Stimulated activated CD8-positive, alpha-beta memory T cell treated with anti-CD3 and anti-CD28 coated beads, Interleukin-7, amount 100 ng/mL, for 1 hour (primary cell): ENCODE measurements at regions not wholly inside any gene's neighbourhood (a gene's known extent, or its start where the extent isn't known, plus 50 kb on each side); places are given as distances from the start of the nearest gene placed in this dataset.

ENCODE experiments used
- DNase-seq, 2 donors: peaks; one replicate each; pipeline ENCODE4 v3.0.0-alpha.2; 2020; ENCODE audit warnings: low read depth in 2 of 2

DNA sequence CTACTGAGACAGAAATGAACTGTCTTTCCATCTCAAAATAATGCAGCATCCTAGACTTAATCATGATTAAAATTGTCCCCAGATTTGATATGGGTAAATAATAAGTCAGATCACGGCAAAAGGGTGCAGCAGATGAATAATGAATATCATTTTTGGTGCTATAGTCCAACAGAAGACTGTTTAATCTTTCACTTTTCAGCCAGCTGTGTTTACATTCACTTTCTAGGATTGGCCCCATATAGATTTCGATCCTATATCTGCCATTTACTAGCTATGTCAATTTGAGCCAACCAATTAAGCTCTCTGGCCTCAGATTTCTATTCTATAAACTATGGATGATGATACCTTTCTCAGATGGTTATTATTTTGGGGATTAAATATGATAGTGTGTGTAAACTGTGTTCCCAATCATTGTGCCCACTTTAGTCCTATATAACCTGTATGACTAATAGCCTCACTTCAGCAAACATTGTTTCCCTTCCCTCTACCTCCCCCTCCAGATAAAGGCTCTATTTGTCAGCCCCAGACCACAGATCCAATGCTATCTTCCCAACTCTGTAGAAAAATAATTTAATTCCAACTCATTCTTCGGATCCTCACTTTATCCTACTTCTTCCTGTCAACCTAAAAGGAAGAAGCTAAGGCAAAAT, 53.6 kb upstream of the NT5E start:
- no peak for DNase-seq

DNA sequence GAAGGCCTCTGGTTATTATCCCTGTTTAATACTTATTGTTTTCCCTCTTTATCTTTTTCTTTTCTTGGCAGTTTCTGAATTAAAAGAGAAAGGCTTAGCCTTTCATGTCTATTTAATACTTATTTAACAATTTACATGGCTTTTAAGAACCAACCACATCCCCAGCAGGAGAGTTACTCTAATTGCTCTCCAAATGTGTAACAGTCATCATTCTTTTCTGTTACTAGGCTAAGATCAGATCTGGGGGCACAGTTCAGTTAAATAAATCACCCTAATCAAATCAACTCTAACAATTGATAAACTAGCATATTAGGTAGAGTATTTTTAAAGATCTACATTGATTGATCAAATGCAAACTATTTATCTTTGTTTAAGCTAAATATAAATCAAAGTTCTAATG, 54.1 kb upstream of the NT5E start:
- DNase-seq: no peak

DNA sequence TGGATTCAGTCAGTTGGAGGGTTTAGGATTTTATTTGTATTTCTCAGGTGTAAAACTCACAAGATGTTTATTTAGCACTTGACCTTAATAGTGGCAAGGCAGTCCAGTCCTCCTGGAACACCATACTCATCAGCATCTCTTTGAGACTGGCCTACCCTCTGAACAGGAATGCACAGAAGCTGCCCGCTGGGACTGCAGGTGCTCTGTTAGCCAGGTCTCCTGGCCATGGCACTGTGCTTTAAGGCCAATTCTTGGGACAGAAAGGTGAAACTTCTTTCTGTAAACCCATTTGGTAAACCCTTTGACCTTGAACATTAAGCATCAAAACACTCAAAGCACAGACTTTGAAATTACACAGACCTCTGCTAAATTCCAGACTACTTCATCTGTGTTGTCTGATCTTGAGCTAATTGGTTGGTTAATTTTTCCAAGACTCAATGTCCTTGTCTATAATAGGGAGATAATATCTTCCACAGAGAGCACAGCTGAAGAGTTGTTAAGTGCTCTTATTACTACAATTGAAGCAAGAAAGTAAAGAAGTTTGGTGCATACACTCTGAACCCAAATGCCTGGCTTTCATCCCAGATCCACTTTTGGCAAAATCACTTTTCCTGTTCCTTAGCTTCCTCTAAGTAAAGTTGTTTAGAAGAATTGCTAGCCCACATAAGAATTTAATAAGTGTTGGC, 54.9 kb upstream of the NT5E start:
- no peak for DNase-seq

DNA sequence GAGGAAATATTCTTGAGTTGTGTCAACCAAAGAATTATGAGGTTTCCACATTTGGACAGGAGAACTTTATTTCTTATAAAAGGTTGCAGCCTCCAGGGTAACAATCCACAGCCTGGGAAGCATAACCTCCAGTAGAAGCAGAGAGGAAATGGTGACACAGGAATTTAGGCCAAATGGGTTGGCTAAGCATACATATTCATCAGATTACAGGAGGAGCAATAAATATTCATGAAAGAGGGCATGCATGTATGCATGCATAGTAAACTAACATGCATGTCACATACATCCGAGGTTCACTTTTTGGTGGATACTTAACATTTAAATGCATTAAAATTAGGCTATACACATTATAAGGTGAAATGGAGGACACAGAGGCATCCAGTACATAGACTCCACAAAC, 55.7 kb upstream of the NT5E start:
- DNase-seq: no peak

DNA sequence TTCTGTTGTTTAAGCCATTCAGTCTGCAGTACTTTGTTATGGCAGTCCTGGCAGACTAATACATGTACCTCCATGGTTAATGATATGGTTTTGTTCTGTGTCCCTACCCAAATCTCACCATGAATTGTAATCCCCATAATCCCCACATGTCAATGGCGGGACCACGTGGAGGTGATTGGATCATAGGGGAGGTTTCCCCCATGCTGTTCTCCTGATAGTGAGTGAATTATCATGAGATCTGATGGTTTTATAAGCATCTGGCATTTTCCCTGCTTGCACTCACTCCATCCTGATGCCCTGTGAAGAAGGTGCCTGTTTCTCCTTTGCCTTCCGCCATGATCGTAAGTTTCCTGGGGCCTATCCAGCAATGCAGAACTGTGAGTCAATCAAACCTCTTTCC, 57.5 kb upstream of the NT5E start:
- DNase-seq: no peak

DNA sequence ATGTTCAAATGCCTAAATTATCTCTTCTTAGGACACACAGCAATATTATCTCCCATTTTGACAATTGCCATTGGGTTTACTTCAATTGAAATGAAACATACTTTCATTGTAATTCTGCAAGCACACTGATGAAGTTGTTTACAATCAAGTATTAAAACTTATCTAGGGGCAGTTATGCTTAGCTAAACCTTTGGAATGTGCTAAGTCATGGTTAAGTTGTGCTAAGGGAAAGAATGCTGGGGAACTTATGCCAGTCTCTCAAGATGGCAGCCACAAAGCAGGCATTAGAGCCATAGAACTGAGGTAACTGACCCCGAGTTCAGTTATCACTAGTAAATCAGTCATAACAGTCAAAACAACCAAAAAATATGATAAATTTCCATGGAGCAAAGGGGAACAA, 59.1 kb upstream of the NT5E start:
- no peak for DNase-seq

DNA sequence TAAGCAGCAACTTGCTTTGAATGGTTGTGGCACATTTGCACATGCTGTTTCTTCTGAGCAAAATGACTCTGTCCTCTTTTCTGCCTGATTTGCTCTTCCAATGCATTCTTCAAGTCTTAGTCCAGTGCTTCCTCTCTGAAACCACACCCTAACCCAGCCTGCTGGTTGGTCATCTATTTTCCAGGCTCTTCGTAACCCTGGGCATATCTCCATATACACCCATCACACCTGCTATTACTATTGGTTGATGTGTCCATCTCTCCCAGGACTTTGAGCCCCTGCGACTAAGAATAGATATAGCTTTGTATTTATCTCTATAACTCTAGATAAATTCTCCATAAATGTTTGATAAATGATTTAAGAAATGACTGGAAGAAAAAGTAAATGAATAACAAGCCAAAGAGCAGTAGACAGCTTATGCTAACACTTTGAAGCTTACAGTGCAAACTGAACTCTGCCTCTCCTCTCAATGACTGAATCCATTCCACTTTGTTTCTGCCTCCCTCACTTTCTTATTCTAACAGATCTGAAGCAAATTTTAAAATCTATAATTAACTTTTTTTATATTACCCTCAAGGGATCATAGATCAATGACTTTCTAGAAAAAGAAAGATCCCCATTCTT, 59.7 kb upstream of the NT5E start:
- no peak for DNase-seq

DNA sequence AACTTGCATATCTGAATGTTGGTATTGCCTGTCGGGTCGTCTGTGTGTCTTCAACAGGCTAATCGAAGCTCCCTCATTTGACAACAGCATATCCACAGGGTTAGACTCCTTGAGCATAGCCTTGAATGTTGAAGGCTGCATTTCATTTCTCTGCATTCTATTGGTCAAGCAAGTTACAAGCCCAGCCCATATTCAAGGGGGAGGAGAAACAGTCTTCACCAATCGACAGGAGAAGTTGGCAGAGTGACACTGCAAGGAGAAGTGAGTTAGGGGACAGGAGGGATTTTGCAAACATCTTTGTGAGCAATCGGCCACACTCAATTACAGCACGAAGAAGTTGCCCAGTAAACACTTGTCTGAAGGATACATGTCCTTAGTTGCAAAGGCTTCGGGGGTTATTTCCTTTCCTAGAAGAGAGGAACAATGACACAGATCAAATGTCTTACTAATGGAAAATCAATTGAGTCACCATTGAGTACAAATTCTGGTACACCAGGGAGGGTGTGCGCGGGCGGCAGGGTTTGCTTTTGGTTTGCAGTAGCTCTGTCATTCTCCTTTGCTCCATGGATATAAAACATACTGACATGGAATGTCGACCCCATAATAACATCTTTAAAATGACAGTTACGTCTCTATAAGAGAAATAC, 60.6 kb upstream of the NT5E start:
- DNase-seq: no peak

DNA sequence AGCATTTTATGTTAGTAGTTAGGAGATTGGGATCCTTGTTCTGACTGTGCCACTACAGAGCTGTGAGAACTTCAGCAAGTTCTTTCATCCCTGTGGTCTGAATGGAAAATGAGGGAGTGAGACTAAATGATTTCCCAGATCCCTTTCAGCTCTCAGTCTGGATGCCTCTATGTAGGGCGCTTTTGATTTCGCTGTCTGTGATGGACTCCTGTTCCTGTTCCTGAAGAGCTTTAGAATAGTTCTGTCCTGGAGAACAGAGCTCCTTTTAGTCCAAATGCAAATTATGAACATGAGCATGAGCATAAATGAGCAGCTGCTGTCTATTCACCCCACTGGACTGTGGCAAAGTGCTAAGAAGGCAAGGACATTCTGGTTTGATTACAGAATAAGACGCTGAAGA, 61.4 kb upstream of the NT5E start:
- DNase-seq: no peak

DNA sequence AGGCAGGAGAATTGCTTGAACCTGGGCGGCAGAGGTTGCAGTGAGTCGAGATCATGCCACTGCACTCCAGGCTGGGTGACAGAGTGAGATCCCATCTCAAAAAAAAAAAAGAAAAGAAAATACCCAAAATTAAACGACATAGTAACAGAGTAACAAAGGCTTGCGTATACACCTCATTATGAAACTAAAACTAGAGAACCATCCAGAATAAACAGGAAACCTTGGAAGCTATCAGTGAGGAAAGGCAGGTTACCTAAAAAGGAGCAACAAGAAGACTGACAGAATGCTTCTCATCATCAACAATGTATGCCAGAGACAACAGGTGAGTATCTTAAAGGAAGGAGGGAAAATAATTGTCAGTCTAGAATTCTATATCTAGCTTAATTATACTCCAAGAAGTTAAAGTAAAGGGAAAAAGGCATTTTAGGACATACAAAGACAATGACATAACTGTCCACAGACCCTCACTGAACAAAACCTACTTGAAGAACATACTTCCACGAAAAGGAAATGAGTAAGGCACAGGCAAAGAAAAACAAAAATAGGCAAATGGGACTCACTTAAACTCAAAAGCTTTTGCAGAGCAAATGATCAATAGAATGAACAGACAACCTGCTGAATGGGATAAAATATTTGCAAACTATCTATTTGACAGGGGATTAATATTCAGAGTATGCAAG, 64.1 kb upstream of the NT5E start:
- DNase-seq: no peak

DNA sequence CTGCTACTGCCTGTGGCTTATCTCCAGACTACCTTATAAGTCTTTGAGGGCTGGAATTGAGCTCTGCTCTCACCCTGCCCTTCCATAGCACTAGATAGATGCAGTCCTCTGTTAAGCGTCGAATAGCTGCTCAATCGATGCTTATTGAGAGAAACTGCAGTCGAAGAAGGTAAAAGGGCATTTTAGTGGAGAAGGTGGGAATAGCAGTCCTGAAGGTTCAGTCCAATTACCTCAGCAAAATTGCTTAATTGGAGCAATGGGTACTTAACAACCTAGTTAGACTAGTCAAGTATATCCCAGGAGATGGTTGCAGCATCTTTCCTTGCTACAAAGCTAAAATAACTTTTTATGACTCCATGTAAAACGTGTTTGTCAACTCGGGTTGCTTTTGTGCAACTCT, 66.8 kb upstream of the NT5E start:
- no peak for DNase-seq

DNA sequence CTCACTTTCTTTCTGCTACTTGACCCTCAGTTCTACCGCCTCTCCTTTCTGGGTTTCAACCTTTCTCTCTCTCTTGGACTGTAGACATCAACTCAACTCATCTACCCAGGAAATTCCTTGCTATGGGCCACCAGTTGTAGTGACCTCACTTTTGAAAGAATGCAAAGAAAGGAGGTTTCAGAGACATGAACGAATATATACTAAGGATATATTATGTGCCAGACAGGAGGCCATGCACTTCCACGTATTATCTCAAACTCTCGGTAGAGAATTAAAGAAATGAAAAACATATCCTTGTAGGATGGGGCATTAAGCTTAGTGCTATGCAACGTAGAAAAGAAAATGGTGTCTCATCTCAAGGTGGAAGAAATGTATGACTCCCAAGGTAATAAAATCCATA, 67.3 kb upstream of the NT5E start:
- DNase-seq: no peak

DNA sequence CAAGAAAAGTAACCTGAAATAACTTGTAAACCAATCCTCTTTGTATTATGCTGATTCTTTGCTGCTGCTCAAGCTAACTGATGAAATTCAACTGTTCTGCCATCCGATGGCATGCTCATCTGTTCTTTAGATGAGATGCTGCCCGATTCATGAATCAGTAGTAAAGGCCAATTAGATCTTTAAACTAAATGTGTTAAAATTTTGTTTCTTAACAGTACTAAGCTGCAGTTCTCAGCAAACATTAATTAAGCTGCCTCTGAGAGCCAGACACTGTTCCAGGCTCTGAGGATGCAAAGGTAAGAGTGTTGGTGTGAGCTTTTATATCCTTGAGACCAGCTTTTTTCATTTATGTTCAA, 77.0 kb upstream of the NT5E start:
- DNase-seq: no peak

DNA sequence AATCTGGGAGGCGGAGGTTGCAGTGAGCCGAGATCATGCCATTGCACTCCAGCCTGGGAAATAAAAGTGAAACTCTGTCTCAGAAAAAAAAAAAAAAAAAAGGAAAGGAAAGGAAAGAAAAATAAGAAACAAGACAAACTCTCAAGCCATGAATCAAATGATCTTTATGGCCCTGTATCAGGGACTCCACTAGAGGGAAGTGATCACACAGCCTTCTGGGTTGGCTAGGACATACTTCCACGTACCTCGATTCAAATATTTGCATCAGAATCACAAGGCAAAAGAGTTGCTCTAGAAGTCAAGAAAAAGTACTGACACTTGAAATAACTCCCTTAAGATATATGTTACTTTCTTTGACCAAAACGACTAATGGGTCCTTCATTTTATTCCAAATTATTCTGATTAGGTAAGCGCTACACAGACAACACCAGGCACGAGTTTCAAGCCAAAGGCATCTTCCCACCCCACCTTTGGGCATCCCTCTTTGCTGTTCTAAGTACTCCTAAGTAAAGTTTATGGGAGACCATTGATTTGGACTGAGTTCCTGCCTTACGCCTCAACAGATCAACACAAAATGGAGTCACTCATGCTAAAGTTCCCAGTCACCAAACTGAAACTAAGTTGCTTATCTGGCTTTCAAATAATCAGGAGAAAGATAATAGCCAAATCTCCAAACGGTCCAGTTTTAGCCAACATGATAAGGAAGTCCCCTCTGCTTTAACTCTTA, 77.5 kb upstream of the NT5E start:
- no peak for DNase-seq

DNA sequence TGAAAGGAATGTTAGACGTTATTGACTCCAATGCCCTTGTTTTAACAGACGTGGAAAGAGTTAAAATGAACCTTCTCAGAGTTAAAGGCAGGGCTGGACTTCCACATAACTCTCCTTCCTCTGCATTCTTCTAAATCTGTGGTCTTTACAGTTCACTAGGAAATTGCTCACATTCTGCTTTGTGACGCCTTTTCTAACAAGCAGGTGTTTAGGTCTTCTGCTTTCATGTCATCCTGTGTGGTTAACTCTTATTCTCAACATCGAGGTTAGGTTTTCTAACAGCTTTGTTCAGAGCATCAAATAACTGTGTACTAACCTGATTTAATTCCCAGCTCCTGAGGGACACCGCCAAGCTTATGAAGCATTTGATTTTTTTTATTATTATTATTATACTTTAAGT, 81.3 kb upstream of the NT5E start:
- no peak for DNase-seq

DNA sequence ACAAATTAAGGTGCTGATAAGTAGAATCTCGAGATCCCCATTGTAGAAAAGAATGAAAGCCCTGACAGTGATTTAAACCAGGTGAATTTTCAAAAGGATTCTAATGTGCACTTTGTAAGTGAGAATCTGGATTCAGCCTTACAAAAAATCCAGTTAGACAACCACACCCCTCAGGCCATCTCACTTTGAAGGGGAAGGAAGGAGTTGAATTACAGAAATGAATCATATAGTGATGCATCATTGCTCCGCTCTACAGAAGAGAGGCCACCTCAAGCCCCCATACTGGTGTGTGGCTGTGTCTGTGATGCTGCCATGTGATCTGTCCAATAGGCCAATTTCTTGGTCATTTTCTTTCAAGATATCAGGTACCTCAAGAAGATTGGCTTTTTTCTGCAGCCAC, 85.5 kb upstream of the NT5E start:
- no peak for DNase-seq

DNA sequence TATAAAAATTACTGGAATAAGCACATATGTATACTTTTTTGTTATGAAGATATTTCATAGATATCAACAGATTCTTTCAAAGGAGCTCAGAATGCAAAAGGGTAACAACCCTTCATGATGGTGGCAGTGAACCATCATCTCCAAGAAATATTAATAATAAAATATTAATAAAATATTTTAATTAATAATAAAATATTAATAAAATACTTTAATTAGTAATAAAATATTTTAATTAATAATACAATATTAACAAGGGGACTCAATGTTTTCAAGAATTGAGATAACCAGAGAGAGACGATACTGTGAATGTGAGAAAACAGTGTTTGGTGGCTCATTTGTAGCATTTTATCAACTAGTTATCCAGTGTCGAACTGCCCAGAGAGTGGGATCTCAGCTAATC, 86.0 kb upstream of the NT5E start:
- DNase-seq: no peak

DNA sequence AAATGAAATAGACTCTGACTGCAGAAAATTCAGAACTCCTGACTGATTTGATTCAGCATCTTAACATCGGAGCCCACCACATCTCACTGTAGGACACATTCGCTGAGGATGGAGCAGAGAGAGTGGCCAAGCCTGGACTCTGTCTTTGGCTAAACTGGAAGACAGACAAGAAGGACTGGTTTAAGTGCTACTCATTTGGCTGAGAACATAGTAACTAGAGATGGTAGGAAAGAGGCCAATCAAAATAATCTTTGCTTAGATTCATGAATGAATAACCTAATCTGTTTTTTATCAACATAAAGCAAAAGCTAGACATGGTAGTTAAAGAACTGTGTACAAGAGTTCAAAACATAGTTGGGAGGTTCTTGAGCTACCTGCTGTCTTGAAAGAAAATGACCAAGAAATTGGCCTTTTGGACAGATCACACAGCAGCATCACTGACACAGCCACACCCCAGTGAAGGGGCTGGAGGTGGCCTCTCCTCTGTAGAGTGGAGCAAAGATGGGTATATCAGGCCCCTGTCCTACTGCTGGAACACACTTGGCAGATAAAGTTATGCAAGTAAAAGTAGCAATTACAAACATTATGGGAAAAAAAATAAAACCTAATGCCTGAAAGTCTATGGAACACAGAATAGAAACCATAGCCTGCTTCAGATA, 87.1 kb upstream of the NT5E start:
- no peak for DNase-seq

DNA sequence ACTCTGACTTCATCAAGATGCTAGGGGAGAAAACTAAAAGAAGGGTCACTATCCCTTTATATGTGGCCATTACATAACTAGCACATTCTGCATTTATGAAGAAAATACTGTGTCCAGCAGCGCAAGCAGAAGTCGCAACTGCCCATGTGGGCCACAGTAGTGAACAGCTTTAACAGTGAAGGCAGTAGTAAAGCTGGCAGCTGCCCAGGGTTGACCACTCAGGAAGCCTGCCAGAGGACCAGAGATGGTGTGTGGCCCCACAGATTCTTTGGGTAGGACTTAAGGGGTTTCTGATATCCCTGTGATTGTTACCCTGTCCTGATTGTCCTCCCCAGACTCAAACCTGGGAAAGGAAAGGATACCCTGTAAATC, 88.3 kb upstream of the NT5E start:
- no peak for DNase-seq

DNA sequence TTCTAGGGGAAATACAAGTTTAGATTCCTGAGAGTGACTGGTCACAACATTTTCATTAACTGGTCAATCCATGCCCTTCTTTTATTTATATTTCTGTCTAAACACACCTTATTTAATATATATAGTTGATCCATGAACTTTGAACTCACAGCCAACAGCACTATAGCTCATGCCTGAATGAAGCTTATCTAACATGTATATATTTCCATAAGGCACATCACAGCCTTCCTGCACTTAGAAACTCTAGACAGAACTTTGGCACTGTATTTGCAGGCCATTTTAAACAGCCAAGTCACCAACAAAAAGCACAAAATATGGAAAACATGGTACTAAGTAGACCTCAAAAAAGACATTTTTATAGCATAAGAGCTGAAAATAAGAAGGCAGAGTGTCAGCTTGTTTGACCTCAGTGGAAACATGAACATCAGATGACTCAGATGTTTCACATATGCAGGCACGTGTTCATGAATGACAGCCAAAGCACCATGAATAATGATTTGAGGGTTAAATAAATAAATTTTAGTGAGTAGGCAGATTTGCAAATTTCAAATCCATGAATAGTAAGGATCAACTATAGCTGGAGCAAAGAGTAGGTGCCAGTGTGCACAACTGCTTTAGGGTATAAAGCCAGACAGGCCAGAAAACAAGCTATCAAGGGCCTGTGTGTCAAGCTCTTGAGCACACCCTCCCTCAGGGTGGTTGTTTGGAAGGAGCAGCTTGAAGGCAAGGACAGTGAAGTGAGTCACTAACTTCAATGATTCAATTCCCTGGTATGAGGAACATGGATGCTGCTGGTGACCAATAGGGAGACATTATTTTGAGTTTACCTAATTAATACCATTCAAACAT, 88.9 kb upstream of the NT5E start:
- DNase-seq: no peak
